ENCODE measurements at regions not wholly inside any gene's neighbourhood (a gene's known extent, or its start where the extent isn't known, plus 50 kb on each side); places are given as distances from the start of the nearest gene placed in this dataset.

GRCh38 chr11:80822308-80822707 is 1381.5 kb upstream of the TENM4 start:
- DNase-seq = no peak

- no peak for DNase-seq
These were observed 1378.4 kb upstream of the TENM4 start for GRCh38 chr11:80819271-80819670.

- no peak for DNase-seq
These were observed 1376.1 kb upstream of the TENM4 start for GRCh38 chr11:80816966-80817365.

- DNase-seq = no peak
These were observed 1375.6 kb upstream of the TENM4 start for GRCh38 chr11:80816454-80816847.

GRCh38 chr11:80815752-80816453 is 1375.1 kb upstream of the TENM4 start:
- DNase-seq = no peak

- no peak for DNase-seq
These were observed 1374.0 kb upstream of the TENM4 start for GRCh38 chr11:80814813-80815212.

- no peak for DNase-seq
These were observed 1369.9 kb upstream of the TENM4 start for GRCh38 chr11:80810695-80811094.

- no peak for DNase-seq
These were observed 1357.3 kb upstream of the TENM4 start for GRCh38 chr11:80798174-80798573.

GRCh38 chr11:80783561-80783960 is 1342.7 kb upstream of the TENM4 start:
- no peak for DNase-seq

- no peak for DNase-seq
These were observed 1341.5 kb upstream of the TENM4 start for GRCh38 chr11:80782135-80782885.

- DNase-seq = no peak
These were observed 1339.2 kb upstream of the TENM4 start for GRCh38 chr11:80779905-80780605.

- no peak for DNase-seq
These were observed 1338.1 kb upstream of the TENM4 start for GRCh38 chr11:80778941-80779340.

- no peak for DNase-seq
These were observed 1337.6 kb upstream of the TENM4 start for GRCh38 chr11:80778432-80778831.

GRCh38 chr11:80773919-80774318 is 1333.1 kb upstream of the TENM4 start:
- DNase-seq = no peak

GRCh38 chr11:80771017-80771416 is 1330.2 kb upstream of the TENM4 start:
- no peak for DNase-seq

- DNase-seq = no peak
These were observed 1318.0 kb upstream of the TENM4 start for GRCh38 chr11:80758787-80759186.

GRCh38 chr11:80748207-80748925 is 1307.5 kb upstream of the TENM4 start:
- no peak for DNase-seq

GRCh38 chr11:80746300-80746699 is 1305.5 kb upstream of the TENM4 start:
- no peak for DNase-seq

- DNase-seq = no peak
These were observed 1304.6 kb upstream of the TENM4 start for GRCh38 chr11:80745416-80745815.

- no peak for DNase-seq
These were observed 1293.0 kb upstream of the TENM4 start for GRCh38 chr11:80733790-80734189.

GRCh38 chr11:80733361-80733760 is 1292.5 kb upstream of the TENM4 start:
- no peak for DNase-seq

- DNase-seq = peak; percentile 3
These were observed 1286.5 kb upstream of the TENM4 start for GRCh38 chr11:80727315-80727714.

GRCh38 chr11:80726236-80726635 is 1285.4 kb upstream of the TENM4 start:
- no peak for DNase-seq

Data from fibroblast of skin of right biceps (primary cell).